Heart left ventricle (tissue), 13 donors: ENCODE measurements at regions not wholly inside any gene's neighbourhood (a gene's known extent, or its start where the extent isn't known, plus 50 kb on each side); places are given as distances from the start of the nearest gene placed in this dataset.

ENCODE experiments used
- POLR2A ChIP-seq, 2 donors: fragments of 450-650 bp; IDR thresholded peaks; one replicate each; pipeline ENCODE4 v1.6.1; 2017; ENCODE audit warnings: antibody characterized with exemption in 2 of 2, mild to moderate bottlenecking in 2 of 2, moderate library complexity in 2 of 2
- TF ChIP-seq, protein P1 (sequence below), 12 donors: fragments of 200-600 bp; sonication (generic) in 4 of 12; IDR thresholded peaks; one replicate each; pipeline versions ENCODE4 v1.5.0 to v1.8.0; 2018 to 2022; ENCODE audit warnings: antibody characterized with exemption in 12 of 12, mild to moderate bottlenecking in 5 of 12
- donor health status: ischemic (EF 13 %, LVEDD 7.1; RV severe dilation, severe dysfunction).
- donor health status: DM: no; HTN: yes; CAD: no.
- donor health status: DM: no; HTN: no; CAD: no.
- donor health status: ischemic (EF 25% LVEDD 6.9; RV normal size, moderate dysfunction).
- donor health status: ischemic (EF 25% LVEDD 5.7; RV mildly dilated, moderate dysfunction).
- donor health status: ischemic (EF 35%, LVEDD 5.7; RV mildly dilated, moderate dysfunction).
- donor health status: nonischemic (EF 11% LVEDD 7.7; RV severe dilation, severe dysfunction).
- donor health status: DM: yes; HTN: yes; CAD: no.
- donor health status: PGD.
- donor health status: ischemic (EF 29% LVEDD 5.4; RV normal size, mild dysfunction).
- donor health status: nonischemic (EF 23%, LVEDD 6.1; RV moderate dilation, normal function).

- TF ChIP-seq, protein P1, sequence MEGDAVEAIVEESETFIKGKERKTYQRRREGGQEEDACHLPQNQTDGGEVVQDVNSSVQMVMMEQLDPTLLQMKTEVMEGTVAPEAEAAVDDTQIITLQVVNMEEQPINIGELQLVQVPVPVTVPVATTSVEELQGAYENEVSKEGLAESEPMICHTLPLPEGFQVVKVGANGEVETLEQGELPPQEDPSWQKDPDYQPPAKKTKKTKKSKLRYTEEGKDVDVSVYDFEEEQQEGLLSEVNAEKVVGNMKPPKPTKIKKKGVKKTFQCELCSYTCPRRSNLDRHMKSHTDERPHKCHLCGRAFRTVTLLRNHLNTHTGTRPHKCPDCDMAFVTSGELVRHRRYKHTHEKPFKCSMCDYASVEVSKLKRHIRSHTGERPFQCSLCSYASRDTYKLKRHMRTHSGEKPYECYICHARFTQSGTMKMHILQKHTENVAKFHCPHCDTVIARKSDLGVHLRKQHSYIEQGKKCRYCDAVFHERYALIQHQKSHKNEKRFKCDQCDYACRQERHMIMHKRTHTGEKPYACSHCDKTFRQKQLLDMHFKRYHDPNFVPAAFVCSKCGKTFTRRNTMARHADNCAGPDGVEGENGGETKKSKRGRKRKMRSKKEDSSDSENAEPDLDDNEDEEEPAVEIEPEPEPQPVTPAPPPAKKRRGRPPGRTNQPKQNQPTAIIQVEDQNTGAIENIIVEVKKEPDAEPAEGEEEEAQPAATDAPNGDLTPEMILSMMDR (IDR thresholded peaks at IDR 0.05) = no peak
- TF ChIP-seq POLR2A (IDR thresholded peaks at IDR 0.05) = no peak
These were observed 77.6 kb upstream of the RGS18 start for GRCh38 chr1:192080684-192081083.
